HUES64 (cell line): ENCODE measurements at regions not wholly inside any gene's neighbourhood (a gene's known extent, or its start where the extent isn't known, plus 50 kb on each side); places are given as distances from the start of the nearest gene placed in this dataset.

ENCODE experiments used
- H3K27ac ChIP-seq: 2 replicates; pipeline ENCODE4 v1.7.0; 2013; ENCODE audit warnings: low read depth, low read length, inconsistent platforms
- H3K27me3 ChIP-seq: 2 replicates; pipeline ENCODE4 v1.6.1; 2013; ENCODE audit warnings: mild to moderate bottlenecking, low read length; ENCODE audit not compliant: insufficient read depth
- H3K36me3 ChIP-seq: 2 replicates; pipeline ENCODE4 v1.6.1; 2013; ENCODE audit warnings: mild to moderate bottlenecking, low read length; ENCODE audit not compliant: insufficient read depth
- H3K4me1 ChIP-seq: 2 replicates; pipeline ENCODE4 v1.6.1; 2013; ENCODE audit warnings: mild to moderate bottlenecking, low read length, moderate library complexity; ENCODE audit not compliant: insufficient read depth
- H3K4me3 ChIP-seq: 2 replicates; pipeline ENCODE4 v1.5.1; 2013; ENCODE audit warnings: mild to moderate bottlenecking, low read length, moderate library complexity
- H3K9ac ChIP-seq: 2 replicates; pipeline ENCODE4 v1.6.1; 2013; ENCODE audit warnings: mild to moderate bottlenecking, low read depth, low read length
- H3K9me3 ChIP-seq: 2 replicates; pipeline ENCODE4 v1.6.1; 2013; ENCODE audit warnings: low read depth, low read length; ENCODE audit not compliant: insufficient read depth
- WGBS: fragments of 150-250, 120-280 bp; methylation state at CpG from one replicate; pipeline ENCODE4 v1.1.7; 2013; ENCODE audit warnings: missing lambda C conversion rate; 5-methylcytosine and 5-hydroxymethylcytosine counted together

DNA sequence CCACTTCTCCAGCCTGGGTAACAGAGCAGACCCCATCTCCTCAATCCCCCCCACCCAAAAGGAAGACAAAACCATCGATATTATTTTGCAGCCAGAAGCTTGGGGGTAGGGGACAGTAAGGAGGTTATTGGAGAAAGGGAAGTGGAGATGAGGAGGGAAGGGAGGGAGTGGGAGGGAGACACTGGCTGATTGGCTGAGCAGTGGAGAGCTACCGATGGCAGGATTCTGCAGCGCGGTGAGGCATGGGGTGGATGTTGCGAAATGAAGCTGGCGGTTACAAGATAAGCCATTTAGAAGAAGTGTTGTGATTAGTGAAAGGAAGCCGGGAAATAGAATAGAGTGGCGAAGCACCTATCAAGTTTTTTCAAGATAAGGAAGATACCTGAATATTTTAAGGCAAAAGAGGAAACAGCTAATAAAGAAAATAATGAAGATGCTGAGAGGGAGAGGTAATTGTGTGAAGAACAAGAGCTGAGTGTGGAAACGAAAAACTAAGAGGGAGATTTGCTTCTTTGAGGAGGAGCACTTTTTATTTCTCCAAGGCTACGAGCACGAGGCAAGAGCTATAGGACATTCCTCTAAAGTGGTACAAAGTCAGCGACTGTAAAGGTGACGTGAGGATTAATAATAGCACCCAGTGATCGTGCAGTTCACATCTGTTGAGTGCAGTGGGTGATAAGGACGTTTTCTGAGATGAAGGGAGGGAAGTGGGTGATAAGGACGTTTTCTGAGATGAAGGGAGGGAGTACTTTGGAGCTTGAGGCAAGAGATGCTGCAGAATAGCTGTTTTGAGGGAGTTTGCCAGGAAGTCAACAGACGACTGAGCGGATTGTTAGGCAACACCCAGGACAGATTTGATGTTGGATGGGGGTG, 103.2 kb upstream of the KIF26B start:
- Histone ChIP-seq H3K4me1 (peaks cover 10% of the 10 kb centered on the region), H3K36me3 (no peaks in the 10 kb centered on the region), H3K27ac (no peak overlapping the region), H3K4me3 (no peak overlapping the region), H3K9me3 (no peaks in the 10 kb centered on the region), H3K9ac (no peak overlapping the region), H3K27me3 (no peaks in the 10 kb centered on the region)
- WGBS: 72% methylated on average over 18 of the region's 18 CpGs

DNA sequence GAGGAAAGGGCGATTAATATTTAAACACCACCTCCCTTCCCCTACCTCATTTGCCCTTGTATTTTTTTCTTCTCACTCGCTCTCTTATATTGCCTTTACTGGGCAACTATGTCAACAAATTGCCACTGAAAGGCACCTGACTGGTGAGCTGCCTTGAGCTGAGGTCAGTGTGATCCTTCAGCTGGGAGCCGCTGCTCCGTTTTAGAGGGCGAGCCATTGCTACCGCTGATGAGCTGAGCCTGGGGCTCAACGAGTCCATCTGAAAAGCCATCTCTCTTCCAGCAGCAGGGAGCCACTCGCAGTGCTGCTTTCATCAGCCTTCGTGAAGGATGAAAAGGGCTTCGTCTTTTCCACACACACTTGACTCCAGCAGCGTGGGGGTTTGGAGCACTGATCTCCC, 108.0 kb upstream of the KIF26B start:
- no peaks in the 10 kb centered on the region for H3K27me3 ChIP-seq
- WGBS: 45% methylated on average over 11 of the region's 11 CpGs
- peaks cover 12% of the 10 kb centered on the region; the same call in 1 of the 2 replicates for H3K4me1 ChIP-seq

GRCh38 chr1:245046315-245046714, 108.5 kb upstream of the KIF26B start:
- Histone ChIP-seq H3K4me3 (no peak overlapping the region), H3K4me1 (peaks cover 15% of the 10 kb centered on the region; the same call in 1 of the 2 replicates), H3K9me3 (no peaks in the 10 kb centered on the region), H3K36me3 (no peaks in the 10 kb centered on the region), H3K27me3 (no peaks in the 10 kb centered on the region), H3K9ac (no peak overlapping the region), H3K27ac (no peak overlapping the region)
- 92% methylated on average over 9 of the region's 9 CpGs for WGBS

More for the DNA sequence above, 108.0 kb upstream of the KIF26B start:
- Histone ChIP-seq H3K9ac (no peak overlapping the region), H3K36me3 (no peaks in the 10 kb centered on the region), H3K9me3 (no peaks in the 10 kb centered on the region), H3K27ac (no peak overlapping the region), H3K4me3 (no peak overlapping the region)

- WGBS: 86% methylated on average over 9 of the region's 9 CpGs
- Histone ChIP-seq H3K4me3 (no peak overlapping the region), H3K9me3 (no peaks in the 10 kb centered on the region), H3K4me1 (peaks cover 18% of the 10 kb centered on the region; the same call in 1 of the 2 replicates), H3K27me3 (no peaks in the 10 kb centered on the region), H3K9ac (no peak overlapping the region), H3K36me3 (no peaks in the 10 kb centered on the region), H3K27ac (no peak overlapping the region)
Observed at GRCh38 chr1:245045087-245045881, 109.5 kb upstream of the KIF26B start.

- WGBS: 94% methylated on average over 6 of the region's 6 CpGs
- H3K4me3 ChIP-seq: no peak overlapping the region
- H3K4me1 ChIP-seq: peaks cover 18% of the 10 kb centered on the region; the same call in 1 of the 2 replicates
- no peak overlapping the region for H3K27ac ChIP-seq
- no peaks in the 10 kb centered on the region for H3K27me3 ChIP-seq
- H3K9me3 ChIP-seq: no peaks in the 10 kb centered on the region
- no peak overlapping the region for H3K9ac ChIP-seq
- no peaks in the 10 kb centered on the region for H3K36me3 ChIP-seq
Observed at GRCh38 chr1:245043611-245043940, 111.2 kb upstream of the KIF26B start.

- Histone ChIP-seq H3K9ac (no peak overlapping the region), H3K27ac (no peak overlapping the region), H3K27me3 (no peaks in the 10 kb centered on the region), H3K9me3 (peaks cover 2% of the 10 kb centered on the region; the same call in 1 of the 2 replicates), H3K36me3 (no peaks in the 10 kb centered on the region), H3K4me3 (no peak overlapping the region), H3K4me1 (peaks cover 12% of the 10 kb centered on the region; the same call in 1 of the 2 replicates)
- 73% methylated on average over 9 of the region's 9 CpGs for WGBS
Observed at GRCh38 chr1:245041058-245041698, 113.6 kb upstream of the KIF26B start.

- Histone ChIP-seq H3K4me1 (peaks cover 6% of the 10 kb centered on the region; the same call in 1 of the 2 replicates), H3K36me3 (no peaks in the 10 kb centered on the region), H3K27ac (no peak overlapping the region), H3K27me3 (no peaks in the 10 kb centered on the region), H3K9ac (no peak overlapping the region), H3K4me3 (no peak overlapping the region), H3K9me3 (peaks cover 2% of the 10 kb centered on the region; the same call in 1 of the 2 replicates)
- 93% methylated on average over 3 of the region's 3 CpGs for WGBS
Observed at GRCh38 chr1:245039196-245039595, 115.6 kb upstream of the KIF26B start.

DNA sequence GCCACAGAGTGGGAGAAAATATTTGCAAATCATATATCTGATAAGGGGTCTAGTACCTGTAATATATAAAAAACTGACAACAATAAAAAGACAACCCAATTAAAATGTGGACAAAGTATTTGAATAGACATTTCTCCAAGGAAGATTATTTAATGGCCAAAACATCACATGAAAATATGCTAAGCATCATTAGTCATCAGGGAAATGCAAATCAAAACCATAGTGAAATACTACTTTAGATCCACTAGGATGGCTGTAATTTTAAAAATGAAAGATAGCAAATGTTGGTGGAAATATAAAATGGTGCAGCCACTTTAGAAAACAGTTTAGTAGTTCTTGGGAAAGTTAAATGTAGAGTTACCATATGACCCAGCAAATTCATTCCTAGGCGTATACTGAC, 118.7 kb upstream of the KIF26B start:
- WGBS: no CpG with 5 or more reads among the region's 1 CpG
- H3K27ac ChIP-seq: no peak overlapping the region
- H3K4me3 ChIP-seq: no peak overlapping the region
- peaks cover under 1% of the 10 kb centered on the region; the same call in 1 of the 2 replicates for H3K4me1 ChIP-seq
- no peak overlapping the region for H3K9ac ChIP-seq
- H3K9me3 ChIP-seq: peaks cover 2% of the 10 kb centered on the region; the same call in 1 of the 2 replicates
- no peaks in the 10 kb centered on the region for H3K27me3 ChIP-seq
- no peaks in the 10 kb centered on the region for H3K36me3 ChIP-seq

DNA sequence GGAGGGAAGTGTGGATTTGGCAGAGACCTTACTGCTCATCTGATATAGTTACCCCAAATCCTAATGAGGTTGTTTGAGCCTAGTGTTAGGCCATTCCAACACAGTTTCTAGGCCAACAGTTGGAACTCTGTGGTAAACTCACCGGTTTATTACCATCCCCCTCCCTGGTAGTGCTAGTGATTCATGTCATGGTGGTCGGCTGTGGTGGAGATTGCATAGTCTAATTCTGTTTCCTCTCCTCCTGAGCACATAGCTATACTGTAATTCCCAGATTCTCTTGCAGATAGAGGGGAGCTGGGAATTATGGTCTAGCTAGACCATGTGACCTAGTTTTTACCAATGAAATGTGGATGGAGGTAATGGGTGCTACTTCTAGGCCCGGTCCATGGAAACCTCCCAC, 123.7 kb upstream of the KIF26B start:
- H3K9me3 ChIP-seq: no peaks in the 10 kb centered on the region
- H3K4me1 ChIP-seq: no peaks in the 10 kb centered on the region
- H3K4me3 ChIP-seq: no peak overlapping the region
- H3K9ac ChIP-seq: no peak overlapping the region
- no peak overlapping the region for H3K27ac ChIP-seq
- 88% methylated on average over 1 of the region's 3 CpGs for WGBS
- no peaks in the 10 kb centered on the region for H3K27me3 ChIP-seq
- H3K36me3 ChIP-seq: no peaks in the 10 kb centered on the region

DNA sequence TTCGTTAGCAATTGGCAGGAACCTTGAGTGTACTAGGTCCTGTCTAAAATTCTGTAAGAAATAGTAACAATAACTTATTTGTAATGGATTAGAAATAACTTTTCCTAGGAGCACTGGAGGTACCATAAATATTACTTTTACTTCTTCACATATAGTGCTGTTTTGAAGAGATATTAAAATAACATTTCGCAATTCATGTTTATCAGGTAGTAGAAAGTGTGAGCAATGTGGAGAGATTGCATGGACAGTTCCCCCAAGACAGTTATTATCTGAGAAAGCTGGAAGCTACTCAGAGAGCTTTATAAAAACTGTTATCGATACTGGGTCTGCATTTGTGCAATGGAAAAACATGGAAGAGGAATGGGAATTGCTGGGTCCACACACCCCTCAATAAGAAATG, 128.5 kb upstream of the KIF26B start:
- Histone ChIP-seq H3K27me3 (no peaks in the 10 kb centered on the region), H3K9me3 (no peaks in the 10 kb centered on the region), H3K9ac (no peak overlapping the region), H3K4me1 (no peaks in the 10 kb centered on the region), H3K36me3 (no peaks in the 10 kb centered on the region), H3K27ac (no peak overlapping the region), H3K4me3 (no peak overlapping the region)
- WGBS: 99% methylated on average over 3 of the region's 3 CpGs

- Histone ChIP-seq H3K27ac (no peak overlapping the region), H3K36me3 (no peaks in the 10 kb centered on the region), H3K9ac (no peak overlapping the region), H3K4me1 (no peaks in the 10 kb centered on the region), H3K4me3 (no peak overlapping the region), H3K9me3 (no peaks in the 10 kb centered on the region), H3K27me3 (no peaks in the 10 kb centered on the region)
- WGBS: 95% methylated on average over 6 of the region's 6 CpGs
Observed at GRCh38 chr1:245025525-245025924, 129.3 kb upstream of the KIF26B start.
